ENCODE measurements at regions not wholly inside any gene's neighbourhood (a gene's known extent, or its start where the extent isn't known, plus 50 kb on each side); places are given as distances from the start of the nearest gene placed in this dataset.
A peak's percentile ranks its signal among the peaks of the same experiment; 100 is the strongest.

DNA sequence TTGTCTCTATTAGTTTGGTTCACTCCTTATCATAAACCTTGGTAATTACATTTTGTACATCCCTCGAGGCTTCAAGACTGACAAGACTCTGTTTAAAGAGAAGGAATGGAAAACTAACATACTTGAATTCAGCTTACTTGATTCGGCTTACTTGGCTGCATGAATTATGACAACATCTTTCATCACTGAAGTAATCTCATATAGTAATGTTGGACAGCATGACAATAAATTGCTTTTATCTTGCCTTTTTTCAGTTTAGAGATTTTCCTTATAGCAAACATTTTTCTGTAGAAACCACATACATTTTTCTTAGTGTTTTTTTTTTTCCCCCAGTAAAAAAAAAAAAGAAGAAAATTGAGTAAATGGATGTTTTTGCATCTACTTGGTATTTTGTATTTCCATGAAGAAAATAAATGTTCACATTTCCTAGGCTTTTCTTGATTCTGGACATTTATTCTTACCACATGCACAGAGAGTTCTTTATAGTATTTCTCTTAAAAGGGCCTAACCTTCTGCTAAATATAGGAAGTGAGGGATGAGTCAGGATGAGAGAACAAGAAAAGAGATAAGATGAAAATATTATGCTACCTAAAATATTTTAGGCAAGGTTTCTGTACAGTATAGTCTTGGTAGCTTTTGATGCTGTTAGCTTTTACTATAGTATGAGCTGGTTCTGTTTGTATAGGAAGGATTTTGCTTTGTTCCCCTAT is 101.0 kb upstream of the HDGFL1 start:
- H3K4me3 ChIP-seq (replicated peaks; ENCODE audit: low read depth, low read length) = no peak overlapping the region
- TF ChIP-seq, protein P1, sequence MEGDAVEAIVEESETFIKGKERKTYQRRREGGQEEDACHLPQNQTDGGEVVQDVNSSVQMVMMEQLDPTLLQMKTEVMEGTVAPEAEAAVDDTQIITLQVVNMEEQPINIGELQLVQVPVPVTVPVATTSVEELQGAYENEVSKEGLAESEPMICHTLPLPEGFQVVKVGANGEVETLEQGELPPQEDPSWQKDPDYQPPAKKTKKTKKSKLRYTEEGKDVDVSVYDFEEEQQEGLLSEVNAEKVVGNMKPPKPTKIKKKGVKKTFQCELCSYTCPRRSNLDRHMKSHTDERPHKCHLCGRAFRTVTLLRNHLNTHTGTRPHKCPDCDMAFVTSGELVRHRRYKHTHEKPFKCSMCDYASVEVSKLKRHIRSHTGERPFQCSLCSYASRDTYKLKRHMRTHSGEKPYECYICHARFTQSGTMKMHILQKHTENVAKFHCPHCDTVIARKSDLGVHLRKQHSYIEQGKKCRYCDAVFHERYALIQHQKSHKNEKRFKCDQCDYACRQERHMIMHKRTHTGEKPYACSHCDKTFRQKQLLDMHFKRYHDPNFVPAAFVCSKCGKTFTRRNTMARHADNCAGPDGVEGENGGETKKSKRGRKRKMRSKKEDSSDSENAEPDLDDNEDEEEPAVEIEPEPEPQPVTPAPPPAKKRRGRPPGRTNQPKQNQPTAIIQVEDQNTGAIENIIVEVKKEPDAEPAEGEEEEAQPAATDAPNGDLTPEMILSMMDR (IDR thresholded peaks at IDR 0.05; ENCODE audit: low read depth, low read length, missing control alignments) = no peak
- DNase-seq (ENCODE audit: extremely low read depth, low read depth) = no peak

DNA sequence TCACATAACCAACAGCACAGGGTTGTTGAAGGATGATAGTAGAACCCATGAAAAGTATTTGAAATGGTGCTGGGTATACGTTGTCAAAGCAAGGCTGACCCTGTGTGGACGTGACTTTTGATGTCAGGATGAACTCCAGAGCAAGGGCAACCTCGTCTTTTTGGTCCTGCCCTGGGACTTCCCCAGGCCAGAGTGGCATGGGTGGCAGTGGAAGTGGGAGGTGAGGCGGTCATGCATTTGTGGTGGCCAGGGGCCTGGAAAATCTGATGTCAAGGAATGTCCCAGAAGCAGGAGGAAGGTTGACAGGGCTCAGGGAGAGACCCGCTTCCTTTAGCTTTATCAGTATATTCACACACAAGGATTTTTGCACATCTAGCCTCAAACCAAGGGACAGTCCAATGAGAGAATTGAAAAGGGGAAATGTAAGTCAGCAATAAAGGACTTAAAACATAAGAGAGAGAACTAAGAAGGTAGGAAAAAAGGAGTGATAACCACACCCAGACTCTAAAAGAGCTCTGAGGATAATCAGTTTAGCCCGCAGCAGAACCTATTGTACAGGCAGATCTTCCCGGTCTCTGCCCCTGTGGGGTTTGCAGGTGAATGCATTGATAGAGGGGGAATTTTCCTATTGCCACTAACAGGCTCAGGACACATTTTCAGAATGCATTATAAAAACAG is 98.8 kb upstream of the HDGFL1 start:
- TF ChIP-seq, protein P1 (IDR thresholded peaks at IDR 0.05; ENCODE audit: low read depth, low read length, missing control alignments) = no peak
- no peak for DNase-seq (ENCODE audit: extremely low read depth, low read depth)
- H3K4me3 ChIP-seq (replicated peaks; ENCODE audit: low read depth, low read length) = no peak overlapping the region

DNA sequence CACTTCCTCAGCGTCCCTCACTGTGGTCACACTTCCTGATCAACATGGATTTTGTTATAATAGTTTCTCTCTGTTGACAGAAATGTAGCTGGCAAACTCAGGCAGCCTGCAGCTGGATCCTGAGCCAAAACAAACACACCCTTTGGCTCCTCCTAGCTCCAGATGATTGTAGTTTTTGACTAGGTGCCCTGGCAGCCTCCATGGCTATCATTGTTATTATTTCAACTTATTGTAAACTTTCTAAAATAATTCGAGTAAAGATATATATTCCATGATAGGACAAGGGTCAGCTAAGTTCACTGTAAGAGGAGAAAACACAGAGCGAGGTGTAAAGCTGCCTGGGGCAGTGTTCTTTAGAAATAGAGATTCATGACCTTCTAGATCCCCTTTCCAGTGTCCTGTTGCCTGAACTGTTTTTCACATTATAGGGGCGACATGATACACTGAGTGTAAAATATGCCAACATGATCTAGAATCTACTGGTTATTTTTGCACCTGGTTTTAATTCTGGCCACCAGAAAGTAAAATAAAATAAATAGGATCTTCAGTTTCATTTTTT is 98.2 kb upstream of the HDGFL1 start:
- peak; percentile 15 for DNase-seq (ENCODE audit: extremely low read depth, low read depth)
- TF ChIP-seq, protein P1 (IDR thresholded peaks at IDR 0.05; ENCODE audit: low read depth, low read length, missing control alignments) = no peak
- no peak overlapping the region for H3K4me3 ChIP-seq (replicated peaks; ENCODE audit: low read depth, low read length)

DNA sequence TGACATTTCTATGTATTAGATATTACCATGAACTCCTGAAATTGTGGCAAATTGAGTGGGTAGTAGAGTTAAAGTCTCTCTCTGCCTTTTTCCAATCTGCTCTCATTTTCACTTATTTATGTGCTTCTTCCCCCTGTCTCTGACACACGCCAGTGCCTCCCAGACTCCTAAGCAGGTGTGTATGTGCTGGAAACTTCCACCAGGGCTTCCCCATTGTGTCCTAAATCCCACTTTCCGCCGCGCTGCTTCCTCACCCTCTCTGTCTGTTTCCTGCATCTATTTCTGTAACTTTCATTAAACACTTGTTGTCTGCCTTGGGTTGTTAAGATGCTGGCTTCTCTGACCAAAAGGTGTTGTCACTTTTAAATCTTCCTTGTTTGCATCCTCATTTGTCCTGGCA is 97.6 kb upstream of the HDGFL1 start:
- no peak overlapping the region for H3K4me3 ChIP-seq (replicated peaks; ENCODE audit: low read depth, low read length)
- no peak for DNase-seq (ENCODE audit: extremely low read depth, low read depth)
- TF ChIP-seq, protein P1 (IDR thresholded peaks at IDR 0.05; ENCODE audit: low read depth, low read length, missing control alignments) = no peak

DNA sequence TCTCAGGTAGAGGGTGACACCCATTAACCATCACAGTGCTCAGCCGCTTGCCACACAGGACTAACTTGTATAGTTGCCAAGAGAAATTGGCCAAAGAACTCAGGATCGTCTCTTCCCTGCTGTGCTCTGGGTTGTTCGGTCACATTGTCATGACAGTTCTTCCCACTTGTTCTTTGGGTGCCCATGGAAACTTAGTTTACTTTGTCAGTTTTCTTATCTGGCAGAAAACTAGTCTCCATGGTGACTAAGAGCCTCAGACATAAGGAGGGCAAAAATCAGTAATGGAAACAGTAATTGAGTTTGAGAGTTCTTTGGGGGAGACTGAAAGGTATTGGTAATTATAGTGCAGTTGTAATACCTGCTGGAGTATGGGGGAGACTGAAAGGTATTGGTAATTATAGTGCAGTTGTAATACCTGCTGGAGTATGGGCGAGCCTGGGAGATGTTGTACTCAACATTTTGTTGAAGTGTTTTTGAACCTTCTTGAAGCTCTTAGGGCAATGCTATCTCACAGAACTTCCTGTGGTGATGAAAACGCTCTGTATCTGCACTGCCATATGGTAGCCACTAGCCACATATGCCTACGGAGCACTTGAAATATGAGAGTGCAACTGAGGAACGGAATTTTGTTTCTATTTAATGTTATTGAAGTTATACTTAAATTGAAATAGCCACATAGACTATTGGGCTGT is 95.2 kb upstream of the HDGFL1 start:
- H3K4me3 ChIP-seq (replicated peaks; ENCODE audit: low read depth, low read length) = no peak overlapping the region
- TF ChIP-seq, protein P1 (IDR thresholded peaks at IDR 0.05; ENCODE audit: low read depth, low read length, missing control alignments) = no peak
- no peak for DNase-seq (ENCODE audit: extremely low read depth, low read depth)

DNA sequence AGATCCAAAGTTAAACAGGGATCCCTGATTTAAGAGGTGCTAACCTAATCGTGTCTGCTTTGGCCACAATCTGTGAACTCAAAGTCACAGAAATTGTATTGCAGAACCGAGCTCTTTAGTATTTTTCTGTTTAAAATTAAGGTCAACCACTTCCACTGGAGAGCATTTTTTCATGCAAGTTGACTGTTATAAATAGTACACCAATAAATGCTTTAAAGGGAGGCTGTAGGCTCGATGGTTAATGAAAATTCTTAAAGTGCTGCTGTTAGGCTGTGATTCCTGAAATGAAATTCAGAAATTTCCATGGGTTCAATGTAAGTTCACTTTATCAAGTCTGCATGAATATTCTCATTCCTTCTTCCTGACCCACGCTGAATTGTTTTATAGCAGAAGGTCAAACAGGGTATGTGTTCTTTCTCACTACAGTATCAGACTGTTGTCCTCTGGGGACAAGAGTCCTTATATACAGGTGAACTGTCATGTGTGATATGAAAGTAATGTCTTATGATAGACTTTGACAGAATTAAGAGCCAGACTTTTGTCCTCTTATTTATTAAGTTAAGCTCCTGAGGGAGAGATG is 92.5 kb upstream of the HDGFL1 start:
- no peak for DNase-seq (ENCODE audit: extremely low read depth, low read depth)
- TF ChIP-seq, protein P1 (IDR thresholded peaks at IDR 0.05; ENCODE audit: low read depth, low read length, missing control alignments) = no peak
- H3K4me3 ChIP-seq (replicated peaks; ENCODE audit: low read depth, low read length) = no peak overlapping the region

All from HFF-Myc (cell line).